ENCODE measurements at regions not wholly inside any gene's neighbourhood (a gene's known extent, or its start where the extent isn't known, plus 50 kb on each side); places are given as distances from the start of the nearest gene placed in this dataset.

DNA sequence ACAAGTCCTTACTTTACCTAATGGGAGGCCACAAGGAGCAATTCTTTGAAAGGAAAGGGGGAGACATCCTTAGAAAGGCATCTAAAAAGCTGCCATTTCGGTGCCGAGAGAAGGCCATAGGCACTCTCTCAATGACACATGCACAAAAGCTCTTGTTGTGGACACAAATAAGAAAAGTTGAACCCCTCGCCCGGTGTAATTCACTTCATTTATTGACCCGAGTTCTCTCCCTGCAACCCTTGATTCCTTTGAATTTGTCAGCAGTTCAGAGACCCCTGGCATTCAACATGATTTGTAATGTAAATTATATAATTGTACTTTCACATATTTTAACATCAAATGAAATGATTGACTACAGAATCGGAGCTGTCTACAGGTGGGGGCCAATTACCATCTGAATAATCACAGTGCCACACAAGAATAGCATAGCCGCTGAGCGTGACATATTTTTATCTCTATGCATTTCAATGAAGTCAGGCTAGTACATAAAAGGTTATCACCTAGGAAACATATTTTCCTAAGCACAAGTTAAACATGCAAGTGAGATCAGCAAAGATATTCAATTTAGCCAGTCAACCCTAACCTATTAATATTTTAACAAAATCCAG, 66.7 kb downstream of the IRX6 start:
- TF ChIP-seq ZFX (IDR thresholded peaks at IDR 0.05) (no peak), CTCF (conservative IDR thresholded peaks at IDR 0.05) (no peak)
- H3K27ac ChIP-seq: no peak overlapping the region

GRCh38 chr16:55391760-55392375, 67.9 kb downstream of the IRX6 start:
- H3K27ac ChIP-seq: no peak overlapping the region
- TF ChIP-seq ZFX (IDR thresholded peaks at IDR 0.05) (no peak), CTCF (conservative IDR thresholded peaks at IDR 0.05) (no peak)

DNA sequence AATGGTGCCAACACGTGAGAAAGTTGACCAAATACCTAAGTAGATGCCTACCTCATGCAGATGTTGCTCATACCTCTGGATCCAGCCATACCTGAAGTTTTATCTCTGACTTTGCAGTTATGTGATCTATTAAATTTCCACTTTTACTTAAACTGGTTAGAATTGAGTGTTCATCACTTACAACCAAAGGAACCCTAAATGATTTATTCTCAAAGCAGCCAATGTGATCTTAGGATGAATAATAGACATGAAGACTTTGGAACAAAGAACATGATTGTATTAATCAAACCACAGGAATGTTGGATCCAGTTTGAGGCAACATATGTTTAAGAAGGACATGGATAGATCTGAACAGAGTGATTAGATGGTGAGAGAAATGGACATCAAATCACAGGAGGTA, 68.7 kb downstream of the IRX6 start:
- TF ChIP-seq ZFX (IDR thresholded peaks at IDR 0.05) (no peak), CTCF (conservative IDR thresholded peaks at IDR 0.05) (no peak)
- no peak overlapping the region for H3K27ac ChIP-seq

GRCh38 chr16:55393991-55394390, 70.0 kb downstream of the IRX6 start:
- TF ChIP-seq CTCF (conservative IDR thresholded peaks at IDR 0.05) (no peak), ZFX (IDR thresholded peaks at IDR 0.05) (no peak)
- H3K27ac ChIP-seq: no peak overlapping the region

- TF ChIP-seq ZFX (IDR thresholded peaks at IDR 0.05) (no peak), CTCF (conservative IDR thresholded peaks at IDR 0.05) (no peak)
Observed at GRCh38 chr16:55398762-55399161, 74.8 kb downstream of the IRX6 start.

GRCh38 chr16:55399911-55400310, 75.9 kb downstream of the IRX6 start:
- TF ChIP-seq CTCF (conservative IDR thresholded peaks at IDR 0.05): no peak
- TF ChIP-seq ZFX (IDR thresholded peaks at IDR 0.05): no peak

More at GRCh38 chr16:55398762-55399161, 74.8 kb downstream of the IRX6 start:
- H3K27ac ChIP-seq: no peak overlapping the region

DNA sequence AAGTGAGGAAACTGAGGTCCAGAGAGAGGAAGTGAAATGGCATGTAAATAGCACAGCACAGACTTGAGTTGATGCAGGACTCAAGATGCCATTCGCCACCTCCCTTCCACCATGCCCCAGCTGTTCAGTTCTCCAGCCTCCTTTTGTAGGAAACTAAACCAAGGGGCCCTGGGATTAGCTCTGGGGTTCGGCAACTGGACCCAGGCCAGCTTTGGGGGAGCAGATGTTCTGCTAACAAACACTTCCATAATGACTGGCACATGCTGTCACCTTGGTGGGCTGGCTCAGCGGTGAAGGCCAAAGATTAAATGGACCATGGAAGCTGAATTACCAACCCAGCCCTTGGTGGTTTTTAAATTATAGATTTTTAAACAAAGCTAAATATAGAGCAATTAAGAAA, 77.0 kb downstream of the IRX6 start:
- no peak overlapping the region for H3K27ac ChIP-seq

More at GRCh38 chr16:55399911-55400310, 75.9 kb downstream of the IRX6 start:
- H3K27ac ChIP-seq: no peak overlapping the region

More for the DNA sequence above, 77.0 kb downstream of the IRX6 start:
- no peak for TF ChIP-seq CTCF (conservative IDR thresholded peaks at IDR 0.05)
- no peak for TF ChIP-seq ZFX (IDR thresholded peaks at IDR 0.05)
